ENCODE measurements at regions not wholly inside any gene's neighbourhood (a gene's known extent, or its start where the extent isn't known, plus 50 kb on each side); places are given as distances from the start of the nearest gene placed in this dataset.

GRCh38 chr4:59068722-59069418, 1958.7 kb upstream of the IGFBP7 start:
- DNase-seq (ENCODE audit: low read depth): no peak

- DNase-seq (ENCODE audit: low read depth): no peak
These were observed 1976.2 kb upstream of the IGFBP7 start for GRCh38 chr4:59086410-59086809.

GRCh38 chr4:59091146-59092142, 1981.3 kb upstream of the IGFBP7 start:
- DNase-seq (ENCODE audit: low read depth): no peak

GRCh38 chr4:59094505-59094904, 1984.3 kb upstream of the IGFBP7 start:
- no peak for DNase-seq (ENCODE audit: low read depth)

GRCh38 chr4:59102311-59102710, 1992.1 kb upstream of the IGFBP7 start:
- no peak for DNase-seq (ENCODE audit: low read depth)

GRCh38 chr4:59120287-59120814, 2010.2 kb upstream of the IGFBP7 start:
- no peak for DNase-seq (ENCODE audit: low read depth)

- no peak for DNase-seq (ENCODE audit: low read depth)
These were observed 2012.4 kb upstream of the IGFBP7 start for GRCh38 chr4:59122626-59123025.

- DNase-seq (ENCODE audit: low read depth): no peak
These were observed 2016.0 kb upstream of the IGFBP7 start for GRCh38 chr4:59126159-59126558.

GRCh38 chr4:59127006-59127405, 2016.8 kb upstream of the IGFBP7 start:
- no peak for DNase-seq (ENCODE audit: low read depth)

- no peak for DNase-seq (ENCODE audit: low read depth)
These were observed 2017.6 kb upstream of the IGFBP7 start for GRCh38 chr4:59127743-59128142.

GRCh38 chr4:59135248-59135985, 2025.2 kb upstream of the IGFBP7 start:
- DNase-seq (ENCODE audit: low read depth): no peak

GRCh38 chr4:59161249-59161648, 2038.9 kb upstream of the ADGRL3 start:
- DNase-seq (ENCODE audit: low read depth): no peak

GRCh38 chr4:59175617-59176016, 2024.5 kb upstream of the ADGRL3 start:
- no peak for DNase-seq (ENCODE audit: low read depth)

- DNase-seq (ENCODE audit: low read depth): no peak
These were observed 2020.8 kb upstream of the ADGRL3 start for GRCh38 chr4:59179372-59179771.

GRCh38 chr4:59180161-59180560, 2020.0 kb upstream of the ADGRL3 start:
- no peak for DNase-seq (ENCODE audit: low read depth)

GRCh38 chr4:59180969-59181368, 2019.2 kb upstream of the ADGRL3 start:
- DNase-seq (ENCODE audit: low read depth): no peak

- no peak for DNase-seq (ENCODE audit: low read depth)
These were observed 2004.3 kb upstream of the ADGRL3 start for GRCh38 chr4:59195839-59196238.

GRCh38 chr4:59200992-59201391, 1999.1 kb upstream of the ADGRL3 start:
- no peak for DNase-seq (ENCODE audit: low read depth)

- DNase-seq (ENCODE audit: low read depth): no peak
These were observed 1982.1 kb upstream of the ADGRL3 start for GRCh38 chr4:59217910-59218631.

GRCh38 chr4:59222221-59222620, 1977.9 kb upstream of the ADGRL3 start:
- DNase-seq (ENCODE audit: low read depth): no peak

- DNase-seq (ENCODE audit: low read depth): no peak
These were observed 1976.7 kb upstream of the ADGRL3 start for GRCh38 chr4:59223292-59223941.
